Activated CD8-positive, alpha-beta memory T cell treated with anti-CD3 and anti-CD28 coated beads for 48 hours (primary cell): ENCODE measurements at regions not wholly inside any gene's neighbourhood (a gene's known extent, or its start where the extent isn't known, plus 50 kb on each side); places are given as distances from the start of the nearest gene placed in this dataset.
A peak's percentile ranks its signal among the peaks of the same experiment; 100 is the strongest.

Experiments used
- DNase-seq, 3 experiments: peaks; one replicate each; pipeline ENCODE4 v3.0.0-alpha.2; 2020; ENCODE audit warnings: low read depth in 2 of 3, low spot score in 2 of 3

- no peak for DNase-seq
Measured at GRCh38 chr1:244255426-244255965, 196.2 kb downstream of the ADSS2 start.

- DNase-seq: no peak
Measured at GRCh38 chr1:244256086-244256676, 195.5 kb downstream of the ADSS2 start.

- no peak for DNase-seq
Measured at GRCh38 chr1:244264163-244264562, 187.5 kb downstream of the ADSS2 start.

DNA sequence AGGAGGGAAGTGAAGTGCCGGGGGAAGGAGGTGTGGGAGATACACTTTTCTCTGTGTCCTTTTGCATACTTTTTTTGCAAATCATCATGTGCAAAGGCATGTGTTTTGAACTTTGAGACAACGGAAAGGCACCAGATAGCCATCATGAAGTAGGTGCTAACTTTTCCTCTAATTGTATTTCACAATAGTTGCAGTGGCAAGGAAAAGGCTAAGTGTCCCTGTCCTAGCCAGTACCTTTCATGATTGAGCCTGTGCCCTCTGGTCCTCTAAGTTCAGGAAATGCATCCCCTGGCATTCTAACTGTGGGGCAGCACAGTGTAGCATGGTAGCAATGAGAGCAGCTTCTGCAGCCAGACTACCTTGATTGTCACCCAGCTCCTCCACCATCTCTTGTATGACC, 186.2 kb downstream of the ADSS2 start:
- no peak for DNase-seq

DNA sequence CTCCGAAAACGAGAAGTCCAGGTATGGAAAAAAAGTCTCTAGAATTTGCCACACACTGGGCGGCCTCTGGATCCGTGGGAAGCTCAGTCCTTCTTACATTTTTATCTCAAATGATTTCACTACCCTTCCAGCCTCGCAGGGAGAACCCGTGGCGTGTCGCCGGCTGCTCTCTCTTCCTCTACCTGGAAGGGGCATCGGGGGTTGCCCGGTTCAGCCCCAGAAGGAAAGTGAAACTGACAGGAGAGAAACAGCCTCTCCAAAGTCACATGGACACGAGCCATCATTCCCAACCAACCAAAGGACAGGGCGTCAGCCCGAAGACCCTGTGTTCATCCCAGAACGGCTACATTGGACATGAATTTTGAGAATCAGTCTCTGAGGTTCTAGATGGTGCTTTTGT, 182.5 kb downstream of the ADSS2 start:
- DNase-seq: no peak

DNA sequence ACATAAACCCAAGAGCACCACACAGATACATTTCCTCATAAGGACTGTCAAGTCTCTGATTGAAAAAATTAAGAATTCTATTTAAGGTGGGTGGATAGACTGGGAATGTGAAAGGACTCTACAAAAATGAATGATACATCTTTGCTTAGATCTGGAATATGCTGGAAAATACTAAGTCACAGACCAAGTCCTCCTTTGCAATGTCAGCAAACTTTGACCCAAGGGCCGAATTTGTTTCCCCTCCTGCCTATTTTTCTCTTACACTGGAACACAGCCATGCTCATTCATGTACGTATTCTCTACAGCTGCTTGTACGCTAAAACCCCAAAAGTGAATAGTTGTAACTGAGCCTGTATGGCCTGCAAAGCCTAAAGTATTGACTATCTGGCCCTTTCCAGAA, 180.7 kb downstream of the ADSS2 start:
- no peak for DNase-seq

DNA sequence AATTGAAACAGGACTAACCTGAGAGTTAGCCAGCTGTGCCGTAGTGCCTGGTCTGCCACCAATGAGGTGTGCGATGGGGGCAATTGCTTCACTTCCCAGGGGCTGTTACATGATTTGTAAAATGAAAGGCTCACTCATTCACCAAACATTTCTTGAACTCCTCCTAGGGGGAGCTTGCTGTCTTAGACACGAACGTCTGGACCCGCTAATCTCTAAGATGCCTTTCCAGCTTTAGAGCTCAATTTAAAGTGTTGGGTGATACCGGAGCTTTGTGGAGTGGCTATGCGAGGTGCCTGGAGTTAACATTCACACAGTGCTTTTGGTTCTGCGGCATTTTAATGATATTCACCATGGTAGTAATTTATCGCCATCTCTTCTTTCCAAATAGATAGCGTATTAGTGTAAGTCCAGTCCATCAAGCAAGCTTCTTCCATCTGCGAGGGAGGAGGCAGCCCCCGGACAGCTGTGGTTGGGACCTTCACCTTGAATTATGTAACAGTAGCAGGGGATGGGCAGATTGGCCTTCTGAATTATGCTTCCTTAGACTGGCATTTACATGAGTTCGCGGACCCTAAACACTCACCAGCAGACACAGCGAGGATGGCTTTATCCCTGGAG, 179.9 kb downstream of the ADSS2 start:
- DNase-seq: no peak

DNA sequence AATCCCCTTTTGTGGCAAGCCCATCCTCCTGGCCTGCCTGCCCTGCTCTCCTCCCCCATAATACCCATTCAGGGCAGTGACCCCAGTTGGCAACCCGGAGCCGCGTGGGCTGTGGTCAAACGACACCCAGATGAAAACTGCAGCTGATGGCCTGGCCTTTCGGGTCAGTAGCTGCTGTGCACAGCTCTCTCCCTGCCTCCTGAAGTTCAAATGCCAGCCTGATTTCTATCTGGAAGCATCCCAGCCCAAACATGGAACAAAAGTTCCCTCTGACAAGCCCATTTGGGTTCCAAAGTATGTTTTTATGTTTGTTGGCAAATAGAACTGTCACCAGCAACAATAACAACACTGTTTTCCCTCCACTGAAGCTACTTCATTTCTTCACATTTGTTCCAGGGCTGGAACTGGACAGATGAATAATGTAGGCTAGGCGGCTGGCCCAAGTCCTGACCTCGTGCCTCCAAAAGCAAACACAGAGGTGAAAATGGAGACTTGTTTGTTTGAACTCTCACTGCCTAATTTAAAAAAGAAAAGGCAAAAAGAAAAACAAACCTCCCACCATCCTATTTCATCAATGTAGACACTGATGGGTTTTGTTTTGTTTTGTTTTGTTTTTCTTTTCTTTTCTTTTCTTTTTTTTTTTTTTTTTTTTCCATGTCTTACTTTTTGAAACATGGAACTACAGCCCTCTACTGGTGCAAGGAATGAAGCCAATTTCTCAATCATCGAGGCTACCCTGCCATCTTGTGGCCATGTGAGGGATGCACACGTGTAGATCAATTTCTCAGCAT, 179.0 kb downstream of the ADSS2 start:
- DNase-seq: peak in 2 of 3 experiments; percentile 18 to 26

- DNase-seq: no peak
Measured at GRCh38 chr1:244273262-244273844, 178.4 kb downstream of the ADSS2 start.

DNA sequence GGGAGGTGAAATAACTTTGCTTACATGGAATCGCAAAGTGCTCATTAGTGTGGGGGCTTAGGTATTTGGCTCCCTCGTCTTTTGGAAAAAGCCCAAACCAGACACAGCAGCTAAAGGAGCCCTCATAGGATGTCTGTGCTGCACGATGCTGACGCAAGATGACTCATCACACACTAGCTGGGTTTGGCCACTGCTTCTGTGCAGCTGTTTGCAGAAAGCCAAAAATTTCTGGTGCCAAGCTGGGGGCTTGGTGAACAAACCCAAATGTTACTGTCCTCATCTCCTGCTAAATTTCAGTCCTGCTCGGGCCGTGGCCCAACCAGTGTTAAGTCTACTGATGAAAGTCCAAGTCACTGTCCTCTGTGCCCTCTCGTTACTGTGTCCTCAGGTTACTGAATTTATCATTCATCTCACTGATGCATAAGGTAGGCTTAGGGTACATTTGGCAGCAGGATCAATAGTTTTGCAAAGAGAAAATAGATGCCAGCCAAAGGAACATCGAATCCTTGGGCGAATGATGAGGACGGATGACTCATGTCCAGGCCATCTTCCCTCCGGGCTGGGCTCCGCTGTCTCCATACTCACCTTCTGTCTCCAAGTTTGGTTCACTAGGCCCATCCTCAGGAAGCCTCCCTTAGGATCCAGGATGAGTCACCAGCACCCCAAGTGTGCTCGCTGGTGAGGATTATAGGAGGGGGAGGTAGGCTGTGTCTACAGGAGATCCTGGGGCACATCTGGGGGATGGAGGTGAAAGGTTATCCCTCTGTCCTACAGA, 177.7 kb downstream of the ADSS2 start:
- no peak for DNase-seq

GRCh38 chr1:244276646-244277045, 175.1 kb downstream of the ADSS2 start:
- DNase-seq: no peak

DNA sequence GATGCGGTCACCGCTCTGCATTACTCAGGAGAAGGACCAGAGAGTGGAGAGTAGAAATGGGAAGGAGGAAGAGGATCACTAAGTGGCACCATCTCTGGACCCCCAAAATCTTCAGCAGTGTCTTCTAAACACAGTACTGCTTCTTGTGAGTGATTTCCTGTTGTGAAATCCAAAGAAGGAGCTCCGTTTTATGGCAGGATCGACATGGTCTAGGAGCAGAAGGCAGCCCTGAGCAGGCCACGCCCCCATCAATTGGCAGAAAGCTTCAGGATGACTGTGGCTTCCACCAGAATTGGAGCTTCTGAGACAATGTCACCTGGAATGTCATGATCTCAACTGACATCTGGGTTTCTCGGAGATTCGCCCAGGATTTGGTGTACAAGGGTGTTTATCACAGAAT, 171.5 kb downstream of the ADSS2 start:
- DNase-seq: no peak

DNA sequence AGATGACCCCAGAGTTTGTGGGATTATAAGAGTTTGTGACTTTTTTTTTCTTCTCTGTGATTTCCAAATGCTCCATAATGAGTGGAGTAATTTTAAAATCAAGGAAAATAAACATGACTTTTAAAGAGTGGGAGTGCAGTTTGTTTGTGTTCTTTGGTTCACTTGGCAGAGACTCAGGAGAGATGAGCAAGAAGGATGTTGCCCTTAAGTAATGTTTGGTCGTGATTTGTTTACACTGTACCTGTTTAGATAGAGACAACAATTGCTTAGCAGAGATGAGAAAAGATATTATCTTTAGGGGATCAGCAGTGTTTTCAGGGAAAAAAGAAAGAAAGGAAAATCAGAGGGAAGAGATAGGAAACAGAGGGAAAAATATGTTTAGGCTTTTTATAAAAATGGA, 170.8 kb downstream of the ADSS2 start:
- DNase-seq: no peak

GRCh38 chr1:244283772-244284171, 167.9 kb downstream of the ADSS2 start:
- DNase-seq: no peak

- DNase-seq: no peak
Measured at GRCh38 chr1:244284641-244285156, 167.0 kb downstream of the ADSS2 start.

- no peak for DNase-seq
Measured at GRCh38 chr1:244286341-244286740, 165.4 kb downstream of the ADSS2 start.

DNA sequence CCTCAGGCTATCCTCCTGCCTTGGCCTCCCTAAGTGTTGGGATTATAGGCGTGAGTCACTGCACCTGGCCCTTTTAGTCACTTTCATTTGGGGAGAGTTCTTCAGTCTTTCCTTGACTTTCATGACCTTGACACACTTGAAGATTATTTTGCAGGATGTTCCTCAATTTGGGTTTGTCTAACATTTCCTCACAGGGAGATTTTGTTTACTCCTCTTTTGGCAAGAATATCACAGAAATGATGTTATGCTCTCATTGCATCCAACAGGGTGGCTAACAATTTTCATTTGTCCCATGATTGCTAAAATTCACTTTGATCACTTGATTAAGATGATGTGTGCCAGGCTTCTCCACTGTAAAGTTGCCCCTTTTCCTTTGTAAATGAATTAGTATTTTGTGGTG, 164.0 kb downstream of the ADSS2 start:
- DNase-seq: no peak

GRCh38 chr1:244288663-244289062, 163.0 kb downstream of the ADSS2 start:
- no peak for DNase-seq

DNA sequence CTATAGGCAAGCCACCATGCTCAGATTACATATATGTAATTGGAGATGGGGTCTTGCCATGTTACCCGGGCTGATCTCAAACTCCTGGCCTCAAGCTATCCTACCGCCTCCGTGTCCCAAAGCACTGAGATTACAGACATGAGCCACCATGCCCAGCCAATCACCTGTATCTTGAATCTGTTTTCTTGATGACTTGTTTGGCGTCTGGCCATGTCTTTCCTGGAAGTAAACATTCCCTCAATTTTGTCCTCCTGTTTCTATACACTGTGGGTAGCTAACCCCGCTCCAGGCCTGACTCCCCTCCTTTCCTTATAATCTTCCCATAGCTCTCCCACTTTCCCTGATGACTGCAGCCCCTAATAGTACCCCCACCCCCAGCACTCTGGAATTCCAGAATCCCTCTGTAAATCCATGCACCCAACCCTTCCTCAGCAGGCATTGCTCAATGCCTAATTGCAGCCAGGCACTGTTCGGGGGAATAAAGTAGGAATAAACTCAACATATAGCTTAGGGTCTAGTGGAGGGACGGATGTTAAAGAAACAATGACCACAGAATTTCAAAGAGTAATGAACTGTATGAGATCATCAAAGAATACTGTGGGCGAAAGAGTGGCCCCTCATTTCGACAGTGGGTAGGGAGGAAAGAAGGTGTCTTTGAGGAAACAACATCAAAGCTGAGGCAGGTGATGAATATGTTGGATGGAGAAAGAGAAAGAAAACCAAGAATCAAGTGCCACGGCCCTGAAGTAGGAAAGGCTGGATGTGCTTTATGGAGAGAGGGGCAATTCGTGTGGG, 161.5 kb downstream of the ADSS2 start:
- DNase-seq: no peak
